ENCODE measurements at regions not wholly inside any gene's neighbourhood (a gene's known extent, or its start where the extent isn't known, plus 50 kb on each side); places are given as distances from the start of the nearest gene placed in this dataset.

DNA sequence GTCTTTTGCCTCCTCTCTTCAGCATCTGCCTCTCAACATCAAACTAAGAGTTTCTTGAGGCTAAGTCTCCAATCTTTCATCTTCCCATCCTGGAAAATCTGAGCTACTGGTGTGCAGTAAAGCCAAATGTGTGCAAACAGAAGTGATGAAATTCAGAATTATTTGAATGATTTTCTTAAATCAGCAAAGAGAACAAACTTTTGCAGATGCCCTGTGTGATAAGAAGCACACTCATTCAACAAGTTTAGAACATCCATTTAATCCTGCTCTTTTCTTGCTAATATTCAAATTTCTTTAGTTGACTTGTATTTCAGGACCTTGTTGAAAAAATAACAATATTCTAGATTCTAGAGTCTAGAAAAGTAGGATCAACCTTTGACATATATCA, 1374.9 kb upstream of the CELF4 start:
- RAD21 ChIA-PET (ENCODE audit: unreplicated experiment), result interaction anchor here (1.2 to 3.1 kb wide), 4 partner anchors 12 to 328 kb away, joined by 3 to 15 read pairs (median 4); no protein-coding TSS in a partner anchor
- peak overlapping the region; percentile 62; the same call in 1 of the 2 replicates for H3K27ac ChIP-seq (ENCODE audit: control insufficient read depth, insufficient read depth)
- POLR2A ChIA-PET, result interaction anchor here (0.7 to 1.6 kb wide), 3 partner anchors 11 to 265 kb away, joined by 3 to 6 read pairs (median 3); no protein-coding TSS in a partner anchor
- no peak overlapping the region for H2AFZ ChIP-seq (ENCODE audit: control insufficient read depth, low read depth, low read length)
- H3K4me2 ChIP-seq (ENCODE audit: control insufficient read depth, insufficient read depth), result no peak overlapping the region
- H3K36me3 ChIP-seq (ENCODE audit: control insufficient read depth in 2 of 2, insufficient read depth in 2 of 2, low read length in 1 of 2), result no peaks in the 10 kb centered on the region
- peaks cover 10% of the 10 kb centered on the region for H3K9me3 ChIP-seq (replicated peaks; ENCODE audit: control insufficient read depth, insufficient read depth, low read length)
- SMC1A ChIA-PET (ENCODE audit: uncharacterized antibody, unreplicated experiment), result interaction anchor here (0.6 to 4.0 kb wide), 9 partner anchors 9 to 37 kb away, joined by 3 to 29 read pairs (median 4); no protein-coding TSS in a partner anchor
- no peak overlapping the region for H3K4me3 ChIP-seq
- intact Hi-C loops (cut with micrococcal nuclease; ENCODE audit: unreplicated experiment), result loop anchor here (5.0 kb wide), 1 partner anchor 188 kb away; no protein-coding TSS in a partner anchor
- FAIRE-seq (peak; percentile 41), ATAC-seq (peak; percentile 47), DNase-seq (ENCODE audit: low read depth, low spot score) (no peak)
- TF ChIP-seq NR2F1 (conservative IDR thresholded peaks at IDR 0.05), result no peak
- TF ChIP-seq ZNF207 (IDR thresholded peaks at IDR 0.05; ENCODE audit: borderline replicate concordance), result no peak
- no peak for TF ChIP-seq SRF (IDR thresholded peaks at IDR 0.05; ENCODE audit: low read depth in 2 of 2, low read length in 2 of 2)
- TF ChIP-seq HDAC2 (IDR thresholded peaks at IDR 0.05), result no peak
- no peak for TF ChIP-seq SMC3 (IDR thresholded peaks at IDR 0.05; ENCODE audit: borderline replicate concordance, low read length)
- TF ChIP-seq, protein P1, sequence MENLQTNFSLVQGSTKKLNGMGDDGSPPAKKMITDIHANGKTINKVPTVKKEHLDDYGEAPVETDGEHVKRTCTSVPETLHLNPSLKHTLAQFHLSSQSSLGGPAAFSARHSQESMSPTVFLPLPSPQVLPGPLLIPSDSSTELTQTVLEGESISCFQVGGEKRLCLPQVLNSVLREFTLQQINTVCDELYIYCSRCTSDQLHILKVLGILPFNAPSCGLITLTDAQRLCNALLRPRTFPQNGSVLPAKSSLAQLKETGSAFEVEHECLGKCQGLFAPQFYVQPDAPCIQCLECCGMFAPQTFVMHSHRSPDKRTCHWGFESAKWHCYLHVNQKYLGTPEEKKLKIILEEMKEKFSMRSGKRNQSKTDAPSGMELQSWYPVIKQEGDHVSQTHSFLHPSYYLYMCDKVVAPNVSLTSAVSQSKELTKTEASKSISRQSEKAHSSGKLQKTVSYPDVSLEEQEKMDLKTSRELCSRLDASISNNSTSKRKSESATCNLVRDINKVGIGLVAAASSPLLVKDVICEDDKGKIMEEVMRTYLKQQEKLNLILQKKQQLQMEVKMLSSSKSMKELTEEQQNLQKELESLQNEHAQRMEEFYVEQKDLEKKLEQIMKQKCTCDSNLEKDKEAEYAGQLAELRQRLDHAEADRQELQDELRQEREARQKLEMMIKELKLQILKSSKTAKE (IDR thresholded peaks at IDR 0.05; ENCODE audit: low read depth, poor library complexity, severe bottlenecking), result no peak
- TF ChIP-seq, protein P2, sequence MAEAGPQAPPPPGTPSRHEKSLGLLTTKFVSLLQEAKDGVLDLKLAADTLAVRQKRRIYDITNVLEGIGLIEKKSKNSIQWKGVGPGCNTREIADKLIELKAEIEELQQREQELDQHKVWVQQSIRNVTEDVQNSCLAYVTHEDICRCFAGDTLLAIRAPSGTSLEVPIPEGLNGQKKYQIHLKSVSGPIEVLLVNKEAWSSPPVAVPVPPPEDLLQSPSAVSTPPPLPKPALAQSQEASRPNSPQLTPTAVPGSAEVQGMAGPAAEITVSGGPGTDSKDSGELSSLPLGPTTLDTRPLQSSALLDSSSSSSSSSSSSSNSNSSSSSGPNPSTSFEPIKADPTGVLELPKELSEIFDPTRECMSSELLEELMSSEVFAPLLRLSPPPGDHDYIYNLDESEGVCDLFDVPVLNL (IDR thresholded peaks at IDR 0.05; ENCODE audit: low read depth, low read length), result no peak
- TF ChIP-seq, protein P3, sequence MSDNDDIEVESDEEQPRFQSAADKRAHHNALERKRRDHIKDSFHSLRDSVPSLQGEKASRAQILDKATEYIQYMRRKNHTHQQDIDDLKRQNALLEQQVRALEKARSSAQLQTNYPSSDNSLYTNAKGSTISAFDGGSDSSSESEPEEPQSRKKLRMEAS (IDR thresholded peaks at IDR 0.05; ENCODE audit: low read depth, low read length), result no peak
- TF ChIP-seq, protein P4, sequence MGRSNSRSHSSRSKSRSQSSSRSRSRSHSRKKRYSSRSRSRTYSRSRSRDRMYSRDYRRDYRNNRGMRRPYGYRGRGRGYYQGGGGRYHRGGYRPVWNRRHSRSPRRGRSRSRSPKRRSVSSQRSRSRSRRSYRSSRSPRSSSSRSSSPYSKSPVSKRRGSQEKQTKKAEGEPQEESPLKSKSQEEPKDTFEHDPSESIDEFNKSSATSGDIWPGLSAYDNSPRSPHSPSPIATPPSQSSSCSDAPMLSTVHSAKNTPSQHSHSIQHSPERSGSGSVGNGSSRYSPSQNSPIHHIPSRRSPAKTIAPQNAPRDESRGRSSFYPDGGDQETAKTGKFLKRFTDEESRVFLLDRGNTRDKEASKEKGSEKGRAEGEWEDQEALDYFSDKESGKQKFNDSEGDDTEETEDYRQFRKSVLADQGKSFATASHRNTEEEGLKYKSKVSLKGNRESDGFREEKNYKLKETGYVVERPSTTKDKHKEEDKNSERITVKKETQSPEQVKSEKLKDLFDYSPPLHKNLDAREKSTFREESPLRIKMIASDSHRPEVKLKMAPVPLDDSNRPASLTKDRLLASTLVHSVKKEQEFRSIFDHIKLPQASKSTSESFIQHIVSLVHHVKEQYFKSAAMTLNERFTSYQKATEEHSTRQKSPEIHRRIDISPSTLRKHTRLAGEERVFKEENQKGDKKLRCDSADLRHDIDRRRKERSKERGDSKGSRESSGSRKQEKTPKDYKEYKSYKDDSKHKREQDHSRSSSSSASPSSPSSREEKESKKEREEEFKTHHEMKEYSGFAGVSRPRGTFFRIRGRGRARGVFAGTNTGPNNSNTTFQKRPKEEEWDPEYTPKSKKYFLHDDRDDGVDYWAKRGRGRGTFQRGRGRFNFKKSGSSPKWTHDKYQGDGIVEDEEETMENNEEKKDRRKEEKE (IDR thresholded peaks at IDR 0.05), result no peak
- TF ChIP-seq MYC (IDR thresholded peaks at IDR 0.05; ENCODE audit: insufficient read depth, insufficient read length, insufficient replicate concordance, low read length, severe bottlenecking), result no peak
- no peaks in the 10 kb centered on the region for H3K79me2 ChIP-seq (ENCODE audit: control insufficient read depth, insufficient read depth, low read length)
- CTCF ChIA-PET, result interaction anchor here (0.5 to 1.5 kb wide), 3 partner anchors 14 to 17 kb away, joined by 3 to 4 read pairs (median 4); no protein-coding TSS in a partner anchor
- no peaks in the 10 kb centered on the region for H3K27me3 ChIP-seq (replicated peaks in 1 of 2; ENCODE audit: control insufficient read depth in 2 of 2, insufficient read depth in 2 of 2, low read length in 1 of 2)
- BruUV-seq (replicated peaks), result no TSS peak
- peaks cover 8% of the 10 kb centered on the region for H3K4me1 ChIP-seq (ENCODE audit: control insufficient read depth, insufficient read depth, low read length)
- in situ Hi-C loops (cut with MboI), result loop anchor here (5.0 to 25.0 kb wide), 2 partner anchors 328 to 1197 kb away; no protein-coding TSS in a partner anchor
- H4K20me1 ChIP-seq (ENCODE audit: control insufficient read depth, insufficient read depth), result no peaks in the 10 kb centered on the region
- no peak overlapping the region for H3K9ac ChIP-seq (ENCODE audit: control insufficient read depth, insufficient read depth, low read length)

Data from GM12878 (cell line).